Stimulated activated CD4-positive, alpha-beta T cell treated with anti-CD3 and anti-CD28 coated beads, Interleukin-4, amount 100 ng/mL, for 4 hours (primary cell): ENCODE measurements at regions not wholly inside any gene's neighbourhood (a gene's known extent, or its start where the extent isn't known, plus 50 kb on each side); places are given as distances from the start of the nearest gene placed in this dataset.

Experiments used
- DNase-seq, 2 experiments: peaks; one replicate each; pipeline ENCODE4 v3.0.0-alpha.2; 2020

DNA sequence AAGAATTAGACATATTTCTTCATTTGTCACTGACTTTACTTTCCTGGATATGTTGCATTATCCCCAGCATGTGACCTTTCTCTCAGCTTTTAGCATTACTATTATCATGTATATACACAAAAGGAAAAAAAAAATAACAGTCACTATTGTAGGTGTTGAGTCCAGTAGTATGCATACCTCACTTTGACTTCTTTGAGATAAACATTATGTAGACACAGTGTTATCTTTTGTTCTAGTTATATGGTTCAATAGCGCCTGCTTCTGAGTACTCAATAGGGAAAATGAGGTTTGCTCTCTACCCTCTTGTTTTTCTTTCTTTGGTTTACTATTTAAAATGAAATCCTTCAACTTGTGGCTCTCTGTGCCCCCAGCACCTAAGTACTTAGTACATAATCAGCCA lies 409.6 kb upstream of the PKN2 start:
- DNase-seq, result no peak

DNA sequence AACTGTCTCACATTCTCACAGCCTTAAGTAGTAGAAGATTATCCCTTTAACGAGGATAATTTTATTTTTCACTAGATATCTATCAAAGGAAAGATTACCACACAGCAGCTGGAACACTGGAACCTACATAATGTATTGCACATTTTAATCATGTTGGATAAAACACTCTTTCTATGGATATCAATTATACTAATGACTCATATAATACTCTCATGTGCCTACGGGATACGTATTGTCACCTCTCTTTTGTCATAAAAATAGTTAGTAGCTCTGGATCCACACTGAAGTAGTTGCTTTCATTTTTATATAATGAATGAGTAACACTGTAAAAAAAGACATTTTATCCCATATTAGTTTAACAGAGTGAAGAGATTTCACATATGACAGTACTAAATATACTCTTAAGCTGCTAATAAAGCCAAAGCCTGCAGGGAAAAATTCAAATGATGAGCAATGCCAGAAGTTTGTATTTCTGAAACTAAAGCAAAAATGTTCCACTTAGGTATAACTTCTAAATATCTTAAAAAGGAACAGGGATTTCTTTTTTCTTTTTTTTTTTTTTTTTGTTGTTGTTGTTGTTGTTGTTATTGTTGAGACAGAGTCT lies 408.7 kb upstream of the PKN2 start:
- no peak for DNase-seq

DNA sequence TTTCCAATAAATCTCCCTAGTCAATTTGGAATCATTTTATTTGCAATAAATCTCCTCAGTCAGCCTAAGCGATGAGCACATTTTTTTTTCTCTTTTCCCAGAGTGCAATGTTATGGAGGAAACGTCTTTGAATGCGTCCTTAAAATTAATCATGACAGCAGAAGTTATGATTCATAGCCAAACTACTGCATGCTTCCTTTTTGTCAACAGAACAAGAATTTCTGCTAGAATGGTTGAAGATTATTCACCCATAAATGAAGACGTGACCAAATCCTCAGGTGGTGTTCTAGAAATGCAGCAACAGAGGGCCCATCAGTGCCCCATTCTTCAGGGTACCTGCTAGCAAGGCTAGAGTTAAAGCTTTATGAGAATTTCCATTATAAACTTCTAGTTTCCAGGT lies 407.9 kb upstream of the PKN2 start:
- no peak for DNase-seq

DNA sequence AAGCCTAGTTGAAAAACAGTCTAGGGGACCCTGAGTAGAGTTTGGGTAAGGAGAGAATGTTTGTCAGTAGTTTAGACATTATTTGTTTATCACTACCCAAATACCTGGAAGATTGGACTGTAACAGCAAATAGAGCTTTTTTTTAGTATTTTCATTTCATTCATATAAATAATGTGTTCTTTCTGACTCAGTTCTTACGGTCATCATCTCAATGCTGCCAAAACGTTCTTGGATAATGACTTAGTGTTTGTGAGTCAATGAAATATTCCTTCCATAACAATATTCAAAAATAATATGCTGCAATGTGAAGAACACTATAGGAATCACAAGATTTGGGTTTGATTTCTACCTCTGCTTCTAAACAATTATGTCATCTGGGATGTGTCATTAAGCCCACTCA lies 400.0 kb upstream of the PKN2 start:
- DNase-seq, result no peak

DNA sequence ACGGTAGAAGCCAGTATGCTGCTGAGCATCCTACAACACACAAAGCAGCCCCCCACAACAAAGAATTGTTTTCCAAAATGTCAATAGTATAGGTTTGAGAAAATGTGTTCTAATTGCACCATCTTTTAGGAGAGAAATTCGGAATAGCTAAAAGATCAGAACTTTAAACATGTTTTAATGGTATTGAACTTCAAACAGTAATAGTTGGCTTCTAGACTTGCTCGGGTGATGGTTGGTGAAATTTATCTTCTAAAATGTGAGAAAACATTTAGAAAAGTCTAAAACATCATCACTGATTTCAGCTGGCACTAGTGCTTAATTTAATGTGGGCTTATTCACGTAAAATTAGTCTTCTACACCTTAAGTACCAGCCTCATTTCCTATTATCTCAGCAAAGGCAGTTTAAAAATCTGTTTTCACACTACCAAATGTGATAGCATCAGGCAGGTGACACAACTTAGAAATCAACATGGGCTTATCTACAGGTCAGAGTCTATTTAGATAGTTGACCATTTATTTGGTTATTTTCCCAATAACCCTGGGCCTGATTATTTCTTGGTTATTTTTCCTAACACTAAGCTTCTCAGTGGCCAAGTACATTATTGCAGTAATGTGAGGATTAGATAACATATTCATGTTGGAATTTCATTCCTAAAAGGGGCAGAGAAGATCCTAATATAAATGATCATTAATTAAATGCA lies 399.3 kb upstream of the PKN2 start:
- no peak for DNase-seq

DNA sequence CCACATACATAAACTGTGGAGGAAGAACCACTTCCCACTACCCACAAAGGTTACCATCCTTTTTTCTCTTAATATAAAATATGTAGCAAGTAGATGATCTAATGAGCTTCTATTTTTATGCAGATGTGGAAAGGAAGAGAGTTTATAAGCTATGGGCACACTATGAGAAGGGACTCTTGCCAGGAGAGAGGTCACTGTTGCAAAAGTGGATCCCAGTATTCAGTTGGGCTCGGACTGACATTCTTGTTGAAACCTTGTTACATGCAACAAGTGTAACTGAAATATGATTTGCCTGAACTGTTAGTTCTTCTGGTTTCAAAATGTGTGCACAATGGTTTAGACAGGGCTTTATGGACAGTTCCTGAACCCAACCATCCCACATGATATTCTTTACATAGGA lies 397.4 kb upstream of the PKN2 start:
- DNase-seq, result no peak

DNA sequence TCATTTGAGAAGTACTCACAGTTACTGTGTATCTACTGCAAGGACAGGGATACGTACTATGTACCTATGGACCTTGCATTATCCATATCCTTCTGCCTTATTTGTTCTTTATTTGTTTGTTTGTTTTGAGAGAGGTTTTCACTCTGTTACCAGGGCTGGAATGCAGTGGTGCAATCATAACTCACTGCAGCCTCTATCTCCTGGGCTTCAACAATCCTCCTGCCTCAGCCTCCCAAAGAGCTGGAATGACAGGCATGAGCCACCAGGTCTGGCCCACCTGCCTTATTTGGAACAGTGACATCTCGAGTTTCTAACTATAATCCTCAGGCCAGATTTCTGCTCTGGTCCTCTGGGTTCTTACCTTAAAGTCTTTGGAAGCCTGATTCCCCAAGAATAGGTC lies 395.5 kb upstream of the PKN2 start:
- no peak for DNase-seq

DNA sequence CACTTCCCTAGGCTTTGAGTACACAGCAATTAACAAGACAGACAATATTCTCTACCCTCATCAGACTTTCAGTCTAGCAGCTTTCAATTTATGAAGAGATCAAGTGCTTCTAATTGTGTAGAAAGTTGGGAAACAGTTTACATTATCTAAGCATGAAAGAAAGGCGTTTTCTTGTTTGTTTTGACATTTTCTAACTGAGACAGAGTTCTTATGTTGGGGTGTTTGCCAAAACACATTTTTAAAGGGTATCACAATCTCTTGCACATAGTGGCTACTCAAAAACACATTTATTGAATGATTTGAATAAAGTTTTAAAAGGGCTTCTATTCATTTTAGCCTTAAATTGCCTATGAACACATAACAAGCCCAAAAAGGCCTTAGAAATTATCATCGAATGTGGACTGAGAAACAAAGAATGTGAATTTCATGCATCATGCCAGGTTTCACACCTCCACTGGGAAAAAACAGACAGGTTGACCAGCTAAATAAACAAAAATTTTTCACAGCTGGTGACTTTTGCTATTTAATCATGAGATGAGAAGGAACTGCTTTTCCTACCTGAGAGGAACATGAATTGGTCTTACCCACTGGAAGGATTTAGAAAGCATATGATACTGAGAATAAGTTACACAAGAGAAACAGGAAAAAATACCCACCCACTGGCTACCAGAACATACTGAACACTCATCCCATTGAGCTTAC lies 394.5 kb upstream of the PKN2 start:
- no peak for DNase-seq

DNA sequence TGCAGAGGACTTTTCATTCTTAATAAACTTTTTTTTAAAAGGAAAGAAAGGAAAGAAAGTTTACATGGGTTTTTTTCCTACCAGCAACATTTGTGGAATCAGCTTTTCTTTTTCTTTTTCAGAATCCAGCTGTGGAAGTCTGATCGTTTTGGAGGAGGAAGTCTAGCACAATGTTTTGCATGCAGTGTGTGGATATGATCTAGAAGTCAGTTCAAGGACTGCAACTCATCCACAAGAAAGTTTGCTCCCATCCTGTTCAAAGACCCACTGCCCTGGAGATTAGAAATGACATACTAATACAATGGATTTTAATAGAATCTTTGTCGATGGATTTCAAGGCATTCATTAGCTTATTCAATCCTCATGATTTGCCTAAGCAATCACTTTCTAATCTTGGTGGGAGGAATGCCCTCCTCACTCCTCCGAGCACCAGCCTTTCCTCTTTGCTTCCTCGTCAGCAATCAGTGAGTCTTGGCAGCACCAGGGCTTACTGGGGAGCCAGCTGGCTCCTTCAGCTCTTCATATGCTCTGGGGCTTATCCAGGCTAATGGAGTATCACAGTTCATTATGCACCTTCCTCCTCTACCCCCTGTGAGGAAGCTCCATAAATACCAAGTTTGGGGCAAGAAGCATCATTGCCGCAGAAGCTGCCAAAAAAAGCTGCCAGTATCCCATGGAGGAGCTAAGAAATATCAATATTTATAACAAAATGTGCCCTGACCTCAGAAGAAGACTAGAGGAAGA lies 392.3 kb upstream of the PKN2 start:
- no peak for DNase-seq

DNA sequence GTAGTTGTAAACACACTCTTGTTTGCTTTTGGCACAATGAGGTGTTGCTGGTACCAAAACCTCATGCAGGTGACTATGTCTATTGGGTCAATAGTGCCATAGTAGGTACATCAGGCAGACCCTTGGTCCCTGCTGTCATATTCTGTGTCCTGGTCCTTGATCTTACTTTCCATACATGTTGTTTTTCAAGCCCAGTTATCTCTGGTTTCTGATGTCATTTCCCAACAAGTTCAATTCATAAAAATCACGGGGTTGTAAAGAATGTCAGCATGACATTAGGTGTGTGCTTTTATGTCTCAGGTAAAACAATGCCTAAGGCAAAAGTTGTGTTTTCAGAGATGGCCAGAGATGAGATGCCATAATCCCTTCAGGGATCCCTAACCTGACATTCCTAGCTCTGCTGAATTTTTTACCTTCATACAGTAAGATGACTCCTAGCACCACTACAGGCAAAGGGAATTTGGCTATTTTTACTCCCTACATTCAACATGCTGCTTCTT lies 390.3 kb upstream of the PKN2 start:
- DNase-seq, result no peak

DNA sequence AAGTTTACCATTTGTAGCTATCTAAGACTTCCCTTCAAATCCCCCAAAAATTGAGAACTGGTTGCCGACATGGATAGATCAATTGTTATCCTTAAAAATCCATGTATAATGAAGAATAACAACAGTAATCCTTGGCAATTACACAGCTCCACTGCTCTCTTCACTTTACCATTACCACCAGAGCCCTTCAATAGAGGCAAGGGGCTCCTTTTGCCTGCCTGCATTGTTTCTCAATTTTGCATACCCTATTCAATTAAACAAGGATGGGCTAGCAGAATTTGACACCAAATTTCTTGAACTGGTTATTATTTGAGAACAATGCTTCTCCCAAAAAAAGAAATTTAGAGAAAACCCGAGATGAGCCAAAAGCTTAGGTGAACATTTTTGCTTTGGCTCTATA lies 387.8 kb upstream of the PKN2 start:
- DNase-seq, result no peak

DNA sequence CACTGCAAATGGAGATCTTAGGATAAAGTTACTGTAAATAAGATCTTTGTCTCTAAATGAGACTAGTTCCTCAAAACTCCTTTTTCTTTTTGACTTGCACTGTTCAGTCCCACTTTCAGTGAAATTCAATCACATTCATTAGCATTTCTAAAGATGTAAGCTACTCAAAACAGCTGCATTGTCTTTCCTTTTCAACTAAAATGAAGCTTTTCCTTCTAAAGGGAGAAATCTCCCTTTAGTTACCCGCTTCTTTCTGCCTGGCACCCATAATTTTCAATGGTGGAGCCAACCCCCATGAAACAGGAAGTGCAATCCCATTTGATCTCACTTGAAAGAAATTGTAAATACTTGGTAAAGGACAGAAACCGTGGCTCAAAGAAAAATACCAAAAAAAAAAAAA lies 387.4 kb upstream of the PKN2 start:
- no peak for DNase-seq

DNA sequence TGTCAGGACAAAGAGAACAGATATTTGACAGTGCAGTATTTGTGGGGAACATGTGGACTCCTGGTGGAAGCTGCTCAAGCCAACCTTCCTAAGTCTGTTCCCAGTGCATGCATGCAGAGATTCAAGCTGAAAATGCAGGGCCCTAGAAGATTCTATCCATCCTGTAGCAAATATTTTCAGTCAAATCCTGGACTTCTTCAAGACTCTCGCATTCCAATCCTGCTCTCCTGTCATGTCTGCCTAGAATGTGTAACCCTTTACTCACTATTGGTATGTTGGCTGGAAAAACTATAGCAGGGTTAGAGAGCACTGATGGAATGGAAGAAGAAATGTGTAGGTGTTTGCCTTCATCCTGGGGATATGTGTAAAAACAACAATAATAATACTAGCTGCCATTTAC lies 385.6 kb upstream of the PKN2 start:
- DNase-seq, result no peak

DNA sequence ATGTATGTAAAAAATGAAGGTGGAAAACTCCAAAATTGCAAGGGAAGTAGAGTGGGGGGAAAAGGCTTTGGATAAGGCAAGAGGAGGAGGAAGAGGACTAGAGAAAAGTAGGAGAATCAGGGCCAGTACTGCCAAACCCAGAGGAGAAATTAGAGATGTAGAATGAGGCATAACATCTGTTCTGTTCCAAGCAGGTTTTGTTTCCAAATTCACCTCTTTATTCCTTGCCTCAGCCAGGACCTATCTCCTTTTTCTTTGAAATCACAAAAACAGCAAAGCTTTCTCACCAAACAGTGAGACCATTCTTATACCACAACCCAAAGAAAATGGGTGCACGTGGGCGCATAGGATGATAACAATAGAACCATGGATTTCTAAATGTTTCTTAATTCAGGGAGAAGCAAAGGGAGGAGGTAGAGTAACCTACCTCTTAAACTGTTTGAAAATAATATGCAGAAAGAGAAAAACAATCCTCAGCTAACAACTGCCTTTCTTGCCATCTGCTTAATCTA lies 383.3 kb upstream of the PKN2 start:
- no peak for DNase-seq

DNA sequence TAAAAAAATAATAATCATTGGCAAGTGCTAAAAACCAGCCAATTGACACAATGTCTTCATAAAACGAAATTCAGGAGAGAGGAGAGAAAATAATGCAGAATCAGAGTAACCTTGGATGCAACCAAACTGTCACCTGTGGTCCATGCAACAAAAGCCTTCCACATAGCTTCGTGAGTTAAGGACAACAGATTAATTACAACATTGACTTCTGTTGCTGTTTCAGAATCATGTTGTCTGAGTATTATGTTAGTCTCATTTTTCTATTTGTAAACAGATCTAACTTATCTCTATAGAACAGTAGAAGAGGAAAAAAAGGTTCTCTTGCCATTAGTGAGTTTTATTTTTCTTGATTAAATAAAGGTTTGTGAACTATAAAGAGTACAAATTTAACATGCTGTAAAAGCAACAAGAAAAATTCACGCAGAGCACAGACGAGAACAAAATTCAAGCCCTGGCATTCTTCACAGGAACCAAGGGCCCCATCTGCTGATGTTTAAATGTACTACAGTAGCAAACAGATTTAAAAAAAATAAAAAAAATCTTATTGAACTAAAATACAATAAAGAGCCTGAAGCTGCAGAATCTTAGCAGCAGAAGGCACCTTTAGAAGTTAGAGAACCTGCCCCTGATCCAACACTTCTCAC lies 381.1 kb upstream of the PKN2 start:
- DNase-seq, result no peak

DNA sequence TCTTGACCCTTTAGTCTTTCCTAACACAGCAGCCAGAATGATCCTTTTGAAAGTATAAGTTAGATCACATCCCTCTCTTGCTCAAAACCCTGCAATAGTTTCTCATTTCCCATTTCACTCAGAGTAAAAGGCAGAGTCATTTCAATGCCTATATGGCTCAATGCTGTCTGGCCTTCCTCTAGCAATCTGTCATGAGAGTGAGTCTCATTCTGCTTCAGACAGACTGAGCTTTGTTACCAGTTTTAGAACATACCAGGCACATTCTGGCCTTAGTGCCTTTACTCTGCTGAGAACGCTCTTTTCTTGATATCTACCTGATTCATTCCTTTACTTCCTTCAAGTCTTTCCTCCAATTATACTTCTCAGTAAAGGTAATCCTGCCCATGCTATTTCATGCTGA lies 372.8 kb upstream of the PKN2 start:
- DNase-seq, result no peak

DNA sequence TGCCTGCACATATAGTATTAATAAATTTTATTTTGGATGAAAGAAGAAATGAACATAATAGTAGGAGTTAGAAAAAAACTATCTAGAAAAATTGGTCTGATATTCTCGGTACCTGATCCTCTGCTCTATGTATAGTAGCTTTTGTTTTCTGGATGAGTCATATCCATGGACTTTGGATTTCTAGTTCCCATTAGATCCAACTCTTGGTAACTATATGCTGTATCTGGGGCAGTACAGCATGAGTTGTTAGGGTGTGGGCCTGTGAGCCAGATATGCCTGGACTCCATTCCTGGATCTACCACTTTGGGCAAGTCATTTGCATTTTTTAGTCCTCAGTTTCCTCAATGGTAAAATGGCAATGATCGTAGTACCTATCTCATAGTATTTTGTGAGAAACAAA lies 372.2 kb upstream of the PKN2 start:
- no peak for DNase-seq

DNA sequence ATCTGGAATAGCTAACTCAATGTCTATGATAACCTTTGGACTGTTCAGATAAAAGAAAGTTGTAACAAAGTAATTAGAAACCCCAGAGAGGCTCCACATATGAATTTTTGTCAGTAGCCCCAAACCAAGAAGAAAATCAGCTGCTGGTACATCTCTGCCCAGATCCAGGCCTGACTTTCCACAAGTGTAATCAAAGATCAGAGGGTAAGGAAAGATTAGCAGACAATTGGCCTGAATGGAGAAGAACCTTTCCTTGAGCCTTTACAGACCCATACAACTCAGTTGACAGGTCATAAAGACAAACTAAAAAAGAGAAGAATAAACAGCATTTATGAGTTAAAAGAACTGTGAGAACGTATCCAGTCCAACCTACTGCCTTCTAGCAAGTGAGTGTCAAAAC lies 366.7 kb upstream of the PKN2 start:
- DNase-seq, result no peak

DNA sequence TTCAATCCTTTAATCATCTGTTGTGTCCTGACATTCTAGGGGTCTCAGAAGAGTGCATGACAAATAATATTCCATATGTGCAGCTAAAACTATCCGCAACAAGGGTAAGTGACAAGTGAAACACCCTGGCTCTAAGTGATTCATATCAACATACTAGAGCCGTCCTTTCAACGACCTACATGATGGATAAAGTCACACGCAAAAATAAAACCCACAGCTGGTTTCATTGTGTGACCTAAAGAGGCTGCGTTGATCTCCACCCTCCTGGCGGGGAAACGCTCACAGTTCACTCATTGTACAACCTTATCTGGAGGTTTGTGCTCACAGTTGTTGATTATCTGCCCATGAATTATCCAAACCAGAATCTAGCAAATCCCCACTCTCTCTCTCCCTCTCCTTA lies 365.3 kb upstream of the PKN2 start:
- no peak for DNase-seq

DNA sequence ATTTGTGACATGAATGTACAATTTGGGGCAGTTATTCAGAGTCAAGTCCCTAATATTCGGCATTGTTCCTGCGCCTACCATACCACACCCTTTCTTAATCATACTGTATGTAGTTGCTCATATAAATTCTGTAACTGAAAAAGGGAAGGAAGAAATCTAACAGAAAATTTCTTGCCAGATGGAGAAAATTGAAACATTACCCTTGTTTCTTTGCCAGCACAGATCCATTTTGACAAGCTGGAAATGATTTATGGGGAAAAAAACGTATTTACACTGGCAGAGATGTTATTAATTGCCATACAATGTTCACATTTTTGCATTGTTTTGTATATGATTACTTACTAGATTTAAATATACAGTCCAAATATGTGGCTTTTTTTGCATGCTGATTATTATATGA lies 363.8 kb upstream of the PKN2 start:
- DNase-seq, result no peak

DNA sequence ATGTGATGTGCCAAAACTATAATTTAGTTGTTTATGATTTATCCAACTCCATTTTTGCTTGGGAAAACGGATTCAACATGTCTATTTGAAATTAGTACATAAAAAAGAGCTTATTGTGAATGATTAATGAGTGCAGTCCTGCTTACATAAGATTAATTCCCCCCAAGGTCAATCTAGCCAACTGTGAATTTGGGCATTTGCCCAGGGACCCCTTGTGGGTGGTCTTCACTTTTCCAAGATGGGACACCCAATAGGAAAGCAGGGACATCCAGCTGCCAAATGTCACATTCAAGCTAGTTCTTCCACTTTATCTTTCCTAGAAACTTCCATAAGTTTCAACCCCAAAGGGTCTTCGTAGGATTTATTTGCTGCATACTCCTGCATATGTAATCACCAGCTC lies 362.4 kb upstream of the PKN2 start:
- DNase-seq, result no peak

DNA sequence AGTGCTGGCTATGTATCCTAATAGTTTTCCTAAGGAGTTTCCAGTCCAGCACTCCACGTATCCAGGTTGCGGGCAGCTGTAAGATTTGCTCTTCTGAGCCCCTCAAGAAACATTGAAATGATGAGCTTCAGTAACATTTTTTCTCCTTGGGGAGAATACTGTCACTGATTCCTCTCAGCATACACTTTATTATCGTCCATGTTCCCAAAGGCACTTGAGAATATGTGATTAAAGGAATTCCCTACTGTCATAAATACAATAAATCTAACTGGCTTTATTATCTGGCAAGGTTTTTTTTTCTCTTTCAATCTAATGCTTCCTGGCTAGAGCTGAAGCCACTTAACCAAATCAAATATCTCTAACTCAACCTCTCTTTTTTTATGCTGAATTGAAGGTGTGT lies 359.2 kb upstream of the PKN2 start:
- no peak for DNase-seq
